ENCODE measurements at regions not wholly inside any gene's neighbourhood (a gene's known extent, or its start where the extent isn't known, plus 50 kb on each side); places are given as distances from the start of the nearest gene placed in this dataset.

DNA sequence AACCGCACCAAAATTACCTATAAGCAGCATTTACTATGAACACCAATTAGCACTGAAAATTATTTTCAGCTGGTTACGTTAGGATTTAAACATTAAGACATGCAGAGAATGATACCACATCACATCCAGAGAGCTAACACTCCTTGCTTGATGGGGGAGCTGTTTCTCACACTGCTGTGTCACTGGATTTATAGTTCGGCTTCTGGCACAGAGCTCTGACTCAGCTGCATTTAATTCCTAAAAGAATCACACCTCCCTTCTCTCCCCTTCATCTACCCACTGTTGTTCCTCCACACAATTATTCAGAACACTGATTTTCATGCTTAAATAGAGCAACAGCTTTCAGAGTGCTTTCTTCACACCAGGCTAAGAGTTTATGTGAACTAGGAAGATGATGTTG, 82.6 kb upstream of the SV2C start:
- no peak overlapping the region for H4K5ac ChIP-seq (ENCODE audit: insufficient read length, low read depth, low read length)
- H3K18ac ChIP-seq (ENCODE audit: extremely low read depth, low read length) = no peak overlapping the region
- no peak overlapping the region for H3K9ac ChIP-seq (replicated peaks in 1 of 4; ENCODE audit: extremely low read depth in 1 of 4, low read depth in 3 of 4, low read length in 3 of 4)
- H2BK15ac ChIP-seq (ENCODE audit: low read length) = no peak overlapping the region
- no peaks in the 10 kb centered on the region for H3K36me3 ChIP-seq (ENCODE audit: control insufficient read depth in 2 of 4, insufficient read depth in 4 of 4, low read length in 3 of 4)
- no peak overlapping the region for H4K91ac ChIP-seq (replicated peaks; ENCODE audit: insufficient read length, low read length)
- no peak overlapping the region for H4K8ac ChIP-seq (ENCODE audit: extremely low read depth, insufficient read depth, low read length)
- H2BK5ac ChIP-seq (ENCODE audit: low read depth, low read length) = no peak overlapping the region
- H3K4me3 ChIP-seq (ENCODE audit: extremely low read depth in 1 of 4, insufficient read depth in 2 of 4, low read depth in 3 of 4, low read length in 4 of 4) = no peak overlapping the region
- no peak overlapping the region for H2BK120ac ChIP-seq (replicated peaks; ENCODE audit: low read depth, low read length)
- no peak overlapping the region for H2BK20ac ChIP-seq (ENCODE audit: low read length)
- 82% methylated on average over 3 of the region's 3 CpGs; no CpG with 5 or more reads in 1 of the 2 experiments for WGBS, 2 experiments (ENCODE audit: extremely low coverage in 1 of 2, insufficient coverage in 1 of 2, insufficient read length in 1 of 2, insufficient replicate concordance in 2 of 2, low coverage in 1 of 2, low lambda C conversion rate in 2 of 2, missing lambda C conversion rate in 1 of 2)
- H2AK5ac ChIP-seq (ENCODE audit: low read depth, low read length) = no peak overlapping the region
- FAIRE-seq = no peak
- H3K9me3 ChIP-seq (ENCODE audit: insufficient read depth in 2 of 2, low read depth in 1 of 2, low read length in 1 of 2) = no peaks in the 10 kb centered on the region
- H2AFZ ChIP-seq (ENCODE audit: low read length) = no peak overlapping the region
- H3K4me2 ChIP-seq (ENCODE audit: insufficient read depth in 1 of 2, low read depth in 2 of 2, low read length in 2 of 2) = no peak overlapping the region
- H2BK12ac ChIP-seq (ENCODE audit: low read depth, low read length) = no peak overlapping the region
- H4K20me1 ChIP-seq (replicated peaks in 1 of 2; ENCODE audit: control insufficient read depth in 1 of 2, insufficient read depth in 2 of 2, low read length in 2 of 2) = no peaks in the 10 kb centered on the region
- TF ChIP-seq POU5F1 (IDR thresholded peaks at IDR 0.05; ENCODE audit: low read depth, low read length) = no peak
- no peak overlapping the region for H3K27ac ChIP-seq (ENCODE audit: low read depth, low read length)
- H3K56ac ChIP-seq (replicated peaks; ENCODE audit: insufficient read length, low read depth, low read length) = no peak overlapping the region
- no peak overlapping the region for H3K14ac ChIP-seq (ENCODE audit: insufficient read length)
- no peaks in the 10 kb centered on the region for H3K79me2 ChIP-seq (ENCODE audit: control insufficient read depth in 1 of 2, insufficient read depth in 2 of 2, low read length in 2 of 2)
- CTCF ChIA-PET (ENCODE audit: partially characterized antibody) = interaction anchor here (0.6 kb wide), 1 partner anchor 171 kb away, joined by 4 read pairs; no protein-coding TSS in a partner anchor
- POLR2A ChIA-PET (ENCODE audit: partially characterized antibody) = no interaction called here
- no peak for DNase-seq (ENCODE audit: low read depth in 1 of 2, low spot score in 2 of 2)
- no peak overlapping the region for H3K23ac ChIP-seq (ENCODE audit: insufficient read length)
- no peaks in the 10 kb centered on the region for H3K27me3 ChIP-seq (replicated peaks in 1 of 4; ENCODE audit: control insufficient read depth in 3 of 4, extremely low read depth in 1 of 4, insufficient read depth in 3 of 4, low read length in 3 of 4)
- no peak overlapping the region for H3K4ac ChIP-seq (replicated peaks; ENCODE audit: insufficient read length, low read depth, low read length)
- no peaks in the 10 kb centered on the region; the same call in 1 of the 2 replicates for H3K23me2 ChIP-seq (ENCODE audit: low read depth, low read length)
- H3K79me1 ChIP-seq (ENCODE audit: low read depth, low read length) = no peaks in the 10 kb centered on the region
- H3K4me1 ChIP-seq (replicated peaks in 1 of 4; ENCODE audit: control insufficient read depth in 3 of 4, insufficient read depth in 4 of 4, low read length in 3 of 4) = no peaks in the 10 kb centered on the region

Measured in H1 (cell line).